ENCODE measurements at regions not wholly inside any gene's neighbourhood (a gene's known extent, or its start where the extent isn't known, plus 50 kb on each side); places are given as distances from the start of the nearest gene placed in this dataset.

- TF ChIP-seq EP300 (IDR thresholded peaks at IDR 0.05; ENCODE audit: borderline replicate concordance) (no peak), ZBTB7A (IDR thresholded peaks at IDR 0.05; ENCODE audit: low read depth) (no peak), MAX (IDR thresholded peaks at IDR 0.05) (no peak), NFIC (IDR thresholded peaks at IDR 0.05) (no peak), FOXM1 (IDR thresholded peaks at IDR 0.05; ENCODE audit: borderline replicate concordance, low read depth) (no peak), CREB1 (IDR thresholded peaks at IDR 0.05; ENCODE audit: low read depth) (no peak), TCF12 (IDR thresholded peaks at IDR 0.05; ENCODE audit: low read depth) (no peak), USF1 (IDR thresholded peaks at IDR 0.05) (no peak), REST (IDR thresholded peaks at IDR 0.05; ENCODE audit: low read depth) (no peak)
Observed at GRCh38 chr16:5561800-5562199, 464.2 kb upstream of the EEF2KMT start.

All from Ishikawa (cell line).